ENCODE measurements at regions not wholly inside any gene's neighbourhood (a gene's known extent, or its start where the extent isn't known, plus 50 kb on each side); places are given as distances from the start of the nearest gene placed in this dataset.

GRCh38 chr17:10899281-10899680 is 61.4 kb upstream of the PIRT start:
- TF ChIP-seq CTCF (IDR thresholded peaks at IDR 0.05) (no peak), POLR2A (IDR thresholded peaks at IDR 0.05) (no peak)

Measured in testis (tissue), 2 donors.